B cell (primary cell): ENCODE measurements at regions not wholly inside any gene's neighbourhood (a gene's known extent, or its start where the extent isn't known, plus 50 kb on each side); places are given as distances from the start of the nearest gene placed in this dataset.

Experiments used
- ATAC-seq: fragments of 200-7000 bp; cut with Tn5 transposase; one replicate; pipeline ENCODE4 v1.10.0; 2021; ENCODE audit warnings: low read depth, mild to moderate bottlenecking, moderate number of reproducible peaks, moderate library complexity
- CTCF ChIA-PET: fragments of 350-600 bp; sonication (Branson Sonifier 250); formaldehyde crosslinking; loops from one replicate; lab custom pipeline; 2021; ENCODE audit warnings: antibody characterized with exemption, inconsistent platforms; lab: Charles Lee
- POLR2A ChIA-PET: fragments of 350-600 bp; sonication (Branson Sonifier 250); formaldehyde crosslinking; loops from one replicate; lab custom pipeline; 2021; ENCODE audit warnings: antibody characterized with exemption; lab: Charles Lee
- DNase-seq: peaks from one replicate; pipeline ENCODE4 v3.0.0; 2013
- H2AFZ ChIP-seq: 2 replicates; pipeline ENCODE4 v1.6.1; 2012; ENCODE audit warnings: mild to moderate bottlenecking, low read depth, low read length; ENCODE audit not compliant: insufficient read depth, poor library complexity, severe bottlenecking
- H3K27ac ChIP-seq, 2 donors: 1 replicate in 1 of 2; 2 replicates in 1 of 2; pipeline ENCODE4 v1.5.1; 2012 to 2013; ENCODE audit warnings: low read length in 2 of 2, mild to moderate bottlenecking in 2 of 2, moderate library complexity in 1 of 2
- H3K27me3 ChIP-seq, 4 experiments: fragments of 200-600 bp in 1 of 4; sonication (generic) in 1 of 4; replicated peaks in 1 of 4; 1 replicate in 2 of 4; 2 replicates in 2 of 4; pipeline versions ENCODE4 v1.6.1 to v1.7.0; 2013 to 2016; ENCODE audit warnings: low read length in 3 of 4, mild to moderate bottlenecking in 2 of 4, mixed read lengths in 1 of 4, moderate library complexity in 1 of 4; ENCODE audit not compliant: insufficient read depth in 4 of 4, control insufficient read depth in 3 of 4; ENCODE audit errors: control extremely low read depth in 1 of 4
- H3K36me3 ChIP-seq, 2 experiments: replicated peaks in 1 of 2; 1 replicate in 1 of 2; 2 replicates in 1 of 2; pipeline versions ENCODE4 v1.6.1 to v1.7.1; 2013; ENCODE audit warnings: low read length in 1 of 2; ENCODE audit not compliant: insufficient read depth in 2 of 2, control insufficient read depth in 1 of 2; ENCODE audit errors: control extremely low read depth in 1 of 2, extremely low read depth in 1 of 2
- H3K4me1 ChIP-seq, 2 donors: fragments of 200-600 bp in 1 of 2; sonication (generic) in 1 of 2; 1 replicate in 1 of 2; 2 replicates in 1 of 2; pipeline versions ENCODE4 v1.5.1 to v1.6.1; 2013 to 2017; ENCODE audit warnings: low read length in 2 of 2; ENCODE audit not compliant: control insufficient read depth in 2 of 2, insufficient read depth in 2 of 2
- H3K4me2 ChIP-seq: replicated peaks from 2 replicates; pipeline ENCODE3; 2012; ENCODE audit warnings: mild to moderate bottlenecking, low read depth, low read length; ENCODE audit not compliant: poor library complexity, severe bottlenecking
- H3K4me3 ChIP-seq, 5 experiments: fragments of 200-600 bp in 1 of 5; sonication (generic) in 1 of 5; 1 replicate in 3 of 5; 2 replicates in 2 of 5; pipeline versions ENCODE4 v1.5.1 to v1.7.0; 2011 to 2016; ENCODE audit warnings: low read length in 4 of 5, mild to moderate bottlenecking in 4 of 5, low read depth in 2 of 5, control low read depth in 1 of 5, moderate library complexity in 1 of 5; ENCODE audit not compliant: insufficient read depth in 1 of 5; ENCODE audit errors: control extremely low read depth in 1 of 5, extremely low read depth in 1 of 5
- H3K79me2 ChIP-seq: fragments of 200-600 bp; sonication (generic); one replicate; pipeline ENCODE4 v1.6.0; 2016; ENCODE audit warnings: low read length; ENCODE audit not compliant: control insufficient read depth, insufficient read depth
- H3K9ac ChIP-seq: fragments of 200-600 bp; sonication (generic); 2 replicates; pipeline ENCODE4 v1.6.1; 2017; ENCODE audit warnings: mild to moderate bottlenecking, low read length, moderate library complexity
- H3K9me3 ChIP-seq, 3 donors: one replicate each; pipeline versions ENCODE4 v1.6.1 to v1.7.1; 2013; ENCODE audit warnings: low read length in 2 of 3; ENCODE audit not compliant: control insufficient read depth in 2 of 3, insufficient read depth in 1 of 3; ENCODE audit errors: control extremely low read depth in 1 of 3
- H4K20me1 ChIP-seq: 2 replicates; pipeline ENCODE4 v1.6.0; 2012; ENCODE audit warnings: mild to moderate bottlenecking, low read length; ENCODE audit not compliant: insufficient read depth, control insufficient read depth, poor library complexity, severe bottlenecking
- H3K27ac Mint-ChIP-seq: one replicate; pipeline ENCODE4 v1.8.0; 2021; ENCODE audit warnings: mixed read lengths
- H3K27me3 Mint-ChIP-seq: one replicate; pipeline ENCODE4 v1.8.0; 2021; ENCODE audit warnings: mixed read lengths
- H3K4me1 Mint-ChIP-seq: one replicate; pipeline ENCODE4 v1.8.0; 2021; ENCODE audit warnings: mixed read lengths
- H3K4me3 Mint-ChIP-seq: one replicate; pipeline ENCODE4 v1.8.0; 2021; ENCODE audit warnings: mixed read lengths
- H3K9me3 Mint-ChIP-seq: one replicate; pipeline ENCODE4 v1.8.0; 2022; ENCODE audit warnings: mixed read lengths; ENCODE audit not compliant: insufficient read depth
- CTCF ChIP-seq: fragments of 200-600 bp; IDR thresholded peaks from one replicate; pipeline ENCODE4 v1.8.0; 2022; ENCODE audit warnings: antibody characterized with exemption, mild to moderate bottlenecking
- EZH2 ChIP-seq: IDR thresholded peaks from 2 replicates; pipeline ENCODE4 v1.6.1; 2012; ENCODE audit warnings: borderline replicate concordance, low read depth, mild to moderate bottlenecking, moderate library complexity, low read length; ENCODE audit not compliant: insufficient read depth, poor library complexity, severe bottlenecking
- WGBS: methylation state at CpG from one replicate; pipeline ENCODE4 v1.1.5; 2013; ENCODE audit warnings: missing lambda C conversion rate; ENCODE audit not compliant: insufficient coverage; 5-methylcytosine and 5-hydroxymethylcytosine counted together
- intact Hi-C: fragments of 100-400 bp; cut with micrococcal nuclease; formaldehyde crosslinking; loops from one replicate; pipeline ENCODE4 v1.10.0; 2022

DNA sequence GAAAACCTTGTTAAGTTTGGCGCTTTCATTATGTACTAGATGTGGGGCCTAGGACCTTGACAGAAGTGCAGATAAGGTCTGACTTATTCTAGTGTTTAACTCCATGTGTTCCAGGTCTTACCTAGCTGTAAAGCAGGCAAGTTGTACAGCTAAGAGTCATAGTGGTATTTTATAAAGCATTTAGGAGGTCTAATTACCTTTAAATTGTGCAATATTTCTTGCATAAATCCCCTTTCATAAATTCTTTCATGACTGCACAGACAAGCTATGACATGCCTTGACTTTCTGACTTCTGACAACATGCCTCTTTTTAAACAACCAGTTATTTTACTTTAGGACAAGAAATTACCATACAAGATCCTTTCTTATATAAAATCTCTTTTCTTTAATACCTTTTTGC is 151.6 kb upstream of the VSTM2A start:
- Histone ChIP-seq H3K9me3 (peaks cover 0 to 4% (median 0%) of the 10 kb centered on the region in 3 donors), H3K79me2 (no peaks in the 10 kb centered on the region), H3K27ac (no peak overlapping the region), H3K9ac (no peak overlapping the region), H4K20me1 (no peaks in the 10 kb centered on the region), H2AFZ (no peak overlapping the region), H3K36me3 (no peaks in the 10 kb centered on the region), H3K4me2 (no peak overlapping the region), H3K4me1 (no peaks in the 10 kb centered on the region), H3K4me3 (no peak overlapping the region), H3K27me3 (no peaks in the 10 kb centered on the region)
- POLR2A ChIA-PET: no interaction called here
- no peak for DNase-seq
- Mint-ChIP-seq H3K4me3 (no peak overlapping the region), H3K4me1 (no peaks in the 10 kb centered on the region), H3K27ac (no peak overlapping the region), H3K9me3 (no peaks in the 10 kb centered on the region), H3K27me3 (no peaks in the 10 kb centered on the region)
- CTCF ChIA-PET: no interaction called here
- intact Hi-C loops: no loop called here
- TF ChIP-seq EZH2 (no peak), CTCF (no peak)
- no peak for ATAC-seq
- 100% methylated on average over 1 of the region's 1 CpG for WGBS

DNA sequence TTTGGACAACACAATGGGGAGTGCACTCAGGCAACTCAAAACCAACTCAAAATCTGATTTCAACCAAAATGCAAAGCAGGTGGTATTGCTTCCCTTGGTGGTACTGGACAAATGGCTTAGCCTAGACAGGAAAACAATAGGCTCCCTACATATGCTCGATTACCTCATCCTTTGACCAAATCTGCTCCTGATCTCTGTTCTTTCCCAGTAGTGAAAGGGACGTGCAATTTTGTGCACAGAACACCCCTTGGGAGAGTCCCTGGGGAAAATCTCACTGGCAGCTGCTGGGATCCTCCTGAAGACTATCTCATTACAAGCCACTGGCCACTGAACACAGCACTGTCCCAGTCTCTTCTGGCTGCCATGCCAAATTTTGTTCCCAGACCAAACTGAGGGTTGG is 149.2 kb upstream of the VSTM2A start:
- no peaks in the 10 kb centered on the region for H3K4me1 ChIP-seq
- Mint-ChIP-seq H3K27ac (no peak overlapping the region), H3K4me3 (no peak overlapping the region), H3K27me3 (no peaks in the 10 kb centered on the region), H3K9me3 (no peaks in the 10 kb centered on the region), H3K4me1 (no peaks in the 10 kb centered on the region)
- intact Hi-C loops: no loop called here
- ChIA-PET POLR2A (no interaction called here), CTCF (no interaction called here)
- no peak overlapping the region for H3K4me2 ChIP-seq
- H3K9ac ChIP-seq: no peak overlapping the region
- no peak overlapping the region for H2AFZ ChIP-seq
- DNase-seq: no peak
- no peak overlapping the region for H3K4me3 ChIP-seq
- no peak for ATAC-seq
- TF ChIP-seq CTCF (no peak), EZH2 (no peak)
- H3K27me3 ChIP-seq: no peaks in the 10 kb centered on the region
- no peaks in the 10 kb centered on the region for H3K36me3 ChIP-seq
- no peaks in the 10 kb centered on the region for H3K79me2 ChIP-seq
- peaks cover 0 to 4% (median 0%) of the 10 kb centered on the region in 3 donors for H3K9me3 ChIP-seq
- 75% methylated on average over 2 of the region's 2 CpGs for WGBS
- no peaks in the 10 kb centered on the region for H4K20me1 ChIP-seq
- H3K27ac ChIP-seq: no peak overlapping the region
